Osteocyte (in vitro differentiated cells): ENCODE measurements at regions not wholly inside any gene's neighbourhood (a gene's known extent, or its start where the extent isn't known, plus 50 kb on each side); places are given as distances from the start of the nearest gene placed in this dataset.

Experiments used
- DNase-seq: peaks from one replicate; pipeline ENCODE4 v3.0.0; 2021; ENCODE audit warnings: mixed read lengths; ENCODE audit not compliant: unreplicated experiment; ENCODE audit errors: extremely low spot score
- H3K27ac Mint-ChIP-seq: one replicate; pipeline ENCODE4 v1.8.0; 2021; ENCODE audit warnings: mild to moderate bottlenecking, mixed read lengths; ENCODE audit not compliant: unreplicated experiment
- H3K27me3 Mint-ChIP-seq: one replicate; pipeline ENCODE4 v1.8.0; 2021; ENCODE audit warnings: mixed read lengths; ENCODE audit not compliant: unreplicated experiment
- H3K36me3 Mint-ChIP-seq: one replicate; pipeline ENCODE4 v1.8.0; 2021; ENCODE audit warnings: mixed read lengths; ENCODE audit not compliant: unreplicated experiment
- H3K4me1 Mint-ChIP-seq: one replicate; pipeline ENCODE4 v1.8.0; 2021; ENCODE audit warnings: mixed read lengths; ENCODE audit not compliant: unreplicated experiment
- H3K4me3 Mint-ChIP-seq: one replicate; pipeline ENCODE4 v1.8.0; 2021; ENCODE audit warnings: mild to moderate bottlenecking, moderate library complexity, mixed read lengths; ENCODE audit not compliant: unreplicated experiment
- H3K9me3 Mint-ChIP-seq: one replicate; pipeline ENCODE4 v1.8.0; 2021; ENCODE audit warnings: mixed read lengths; ENCODE audit not compliant: unreplicated experiment
- CTCF ChIP-seq: fragments of 200-600 bp; sonication (generic); IDR thresholded peaks from 2 replicates; pipeline ENCODE4 v1.5.0; 2021; ENCODE audit warnings: antibody characterized with exemption, mild to moderate bottlenecking, moderate library complexity

GRCh38 chr14:104316121-104316722 is 177.8 kb downstream of the KIF26A start:
- Mint-ChIP-seq H3K9me3 (peaks cover 2% of the 10 kb centered on the region), H3K36me3 (no peaks in the 10 kb centered on the region), H3K4me3 (no peak overlapping the region), H3K4me1 (no peaks in the 10 kb centered on the region), H3K27ac (no peak overlapping the region), H3K27me3 (no peaks in the 10 kb centered on the region)
- no peak for DNase-seq
- no peak for TF ChIP-seq CTCF

GRCh38 chr14:104316723-104317491 is 178.5 kb downstream of the KIF26A start:
- H3K27ac Mint-ChIP-seq = no peak overlapping the region

GRCh38 chr14:104317492-104317805 is 179.1 kb downstream of the KIF26A start:
- Mint-ChIP-seq H3K4me1 (no peaks in the 10 kb centered on the region), H3K4me3 (no peak overlapping the region), H3K36me3 (no peaks in the 10 kb centered on the region), H3K27ac (no peak overlapping the region), H3K27me3 (no peaks in the 10 kb centered on the region), H3K9me3 (no peaks in the 10 kb centered on the region)
- DNase-seq = peak; percentile 74
- no peak for TF ChIP-seq CTCF

More at GRCh38 chr14:104316723-104317491, 178.5 kb downstream of the KIF26A start:
- Mint-ChIP-seq H3K9me3 (no peaks in the 10 kb centered on the region), H3K36me3 (no peaks in the 10 kb centered on the region), H3K4me1 (no peaks in the 10 kb centered on the region), H3K27me3 (no peaks in the 10 kb centered on the region), H3K4me3 (no peak overlapping the region)
- no peak for TF ChIP-seq CTCF
- DNase-seq = peak; percentile 84

- Mint-ChIP-seq H3K9me3 (no peaks in the 10 kb centered on the region), H3K27ac (no peak overlapping the region), H3K4me1 (no peaks in the 10 kb centered on the region), H3K27me3 (no peaks in the 10 kb centered on the region), H3K4me3 (no peak overlapping the region), H3K36me3 (no peaks in the 10 kb centered on the region)
- peak; percentile 76 for DNase-seq
- no peak for TF ChIP-seq CTCF
Observed at GRCh38 chr14:104317975-104318557, 179.7 kb downstream of the KIF26A start.
